Lower leg skin (tissue), 3 donors: ENCODE measurements at regions not wholly inside any gene's neighbourhood (a gene's known extent, or its start where the extent isn't known, plus 50 kb on each side); places are given as distances from the start of the nearest gene placed in this dataset.

Experiments used
- CTCF ChIP-seq, 3 donors: fragments of 450-650 bp; IDR thresholded peaks; one replicate each; pipeline ENCODE4 v1.5.1; 2016; ENCODE audit warnings: antibody characterized with exemption in 3 of 3, mild to moderate bottlenecking in 3 of 3, moderate library complexity in 2 of 3
- POLR2A ChIP-seq, 2 donors: fragments of 450-650 bp; IDR thresholded peaks; one replicate each; pipeline ENCODE4 v1.6.1; 2016 to 2017; ENCODE audit warnings: antibody characterized with exemption in 2 of 2, mild to moderate bottlenecking in 1 of 2, moderate library complexity in 1 of 2

- no peak for TF ChIP-seq CTCF (IDR thresholded peaks at IDR 0.05)
- TF ChIP-seq POLR2A (IDR thresholded peaks at IDR 0.05) = no peak
Measured at GRCh38 chr1:38539931-38540330, 319.6 kb downstream of the RRAGC start.
